Mesenchymal stem cell (in vitro differentiated cells and primary cell): ENCODE measurements at regions not wholly inside any gene's neighbourhood (a gene's known extent, or its start where the extent isn't known, plus 50 kb on each side); places are given as distances from the start of the nearest gene placed in this dataset.

Experiments
- DNase-seq: peaks from one replicate; pipeline ENCODE4 v3.0.0-alpha.2; 2013
- H2AFZ ChIP-seq: one replicate; pipeline ENCODE4 v1.6.1; 2013; ENCODE audit warnings: low read depth, mild to moderate bottlenecking, control low read depth, inconsistent platforms, low read length, moderate library complexity
- H2AK5ac ChIP-seq: 2 replicates; pipeline ENCODE4 v1.6.1; 2013; ENCODE audit warnings: low read length, moderate library complexity, mild to moderate bottlenecking, inconsistent platforms; ENCODE audit not compliant: severe bottlenecking
- H2BK120ac ChIP-seq: one replicate; pipeline ENCODE4 v1.6.1; 2013; ENCODE audit warnings: low read depth, mild to moderate bottlenecking, inconsistent platforms, low read length, moderate library complexity
- H2BK12ac ChIP-seq, 2 experiments: one replicate each; pipeline ENCODE4 v1.6.1; 2013; ENCODE audit warnings: inconsistent platforms in 2 of 2, low read length in 2 of 2, mild to moderate bottlenecking in 2 of 2, moderate library complexity in 2 of 2, control low read depth in 1 of 2
- H2BK15ac ChIP-seq: one replicate; pipeline ENCODE4 v1.6.1; 2013; ENCODE audit warnings: mild to moderate bottlenecking, low read depth, inconsistent platforms; ENCODE audit not compliant: poor library complexity, severe bottlenecking
- H2BK5ac ChIP-seq: 2 replicates; pipeline ENCODE4 v1.6.1; 2013; ENCODE audit warnings: low read depth, mild to moderate bottlenecking, low read length, control low read depth, inconsistent platforms; ENCODE audit not compliant: poor library complexity, severe bottlenecking
- H3K14ac ChIP-seq, 2 experiments: one replicate each; pipeline ENCODE4 v1.6.1; 2013; ENCODE audit warnings: inconsistent platforms in 2 of 2, low read length in 2 of 2, control low read depth in 1 of 2, mild to moderate bottlenecking in 1 of 2, moderate library complexity in 1 of 2
- H3K18ac ChIP-seq, 2 experiments: one replicate each; pipeline ENCODE4 v1.6.1; 2013; ENCODE audit warnings: inconsistent platforms in 2 of 2, low read length in 2 of 2, control low read depth in 1 of 2, low read depth in 1 of 2, mild to moderate bottlenecking in 1 of 2
- H3K23ac ChIP-seq, 2 experiments: one replicate each; pipeline ENCODE4 v1.6.1; 2013; ENCODE audit warnings: inconsistent platforms in 2 of 2, low read length in 2 of 2, mild to moderate bottlenecking in 2 of 2, moderate library complexity in 2 of 2, control low read depth in 1 of 2
- H3K27ac ChIP-seq: 2 replicates; pipeline ENCODE4 v1.5.1; 2013; ENCODE audit warnings: mild to moderate bottlenecking, moderate library complexity, low read length, control low read depth, inconsistent platforms; ENCODE audit not compliant: poor library complexity, severe bottlenecking
- H3K27me3 ChIP-seq, 2 experiments: 2 replicates each; pipeline versions ENCODE4 v1.6.1 to v1.7.0; 2013; ENCODE audit warnings: low read length in 2 of 2, mild to moderate bottlenecking in 2 of 2, moderate library complexity in 2 of 2, control low read depth in 1 of 2, inconsistent platforms in 1 of 2; ENCODE audit not compliant: control insufficient read depth in 1 of 2, insufficient read depth in 1 of 2
- H3K36me3 ChIP-seq, 2 experiments: 2 replicates each; pipeline versions ENCODE4 v1.6.1 to v1.7.0; 2013; ENCODE audit warnings: low read length in 2 of 2, control low read depth in 1 of 2, inconsistent platforms in 1 of 2, low read depth in 1 of 2, mild to moderate bottlenecking in 1 of 2; ENCODE audit not compliant: insufficient read depth in 2 of 2, control insufficient read depth in 1 of 2
- H3K4ac ChIP-seq, 2 experiments: one replicate each; pipeline ENCODE4 v1.6.1; 2013; ENCODE audit warnings: inconsistent platforms in 2 of 2, low read length in 2 of 2, mild to moderate bottlenecking in 2 of 2, moderate library complexity in 2 of 2, control low read depth in 1 of 2, low read depth in 1 of 2
- H3K4me1 ChIP-seq: 2 replicates; pipeline ENCODE4 v1.6.1; 2013; ENCODE audit warnings: low read depth, low read length, control low read depth; ENCODE audit not compliant: control insufficient read depth, insufficient read depth
- H3K4me2 ChIP-seq: 2 replicates; pipeline ENCODE4 v1.6.1; 2013; ENCODE audit warnings: low read length, mild to moderate bottlenecking, inconsistent platforms; ENCODE audit not compliant: poor library complexity, severe bottlenecking
- H3K4me3 ChIP-seq, 2 experiments: 2 replicates each; pipeline versions ENCODE4 v1.5.1 to v1.7.0; 2013; ENCODE audit warnings: low read length in 2 of 2, mild to moderate bottlenecking in 2 of 2, control low read depth in 1 of 2, low read depth in 1 of 2; ENCODE audit not compliant: insufficient read depth in 1 of 2
- H3K79me1 ChIP-seq: replicated peaks from 2 replicates; pipeline ENCODE4 v1.6.1; 2013; ENCODE audit warnings: mild to moderate bottlenecking, control low read depth, low read length, inconsistent platforms; ENCODE audit not compliant: poor library complexity, severe bottlenecking
- H3K9ac ChIP-seq: 2 replicates; pipeline ENCODE4 v1.7.0; 2013; ENCODE audit warnings: mild to moderate bottlenecking, low read length, moderate library complexity
- H3K9me3 ChIP-seq: 2 replicates; pipeline ENCODE4 v1.7.0; 2013; ENCODE audit warnings: mild to moderate bottlenecking, low read length; ENCODE audit not compliant: control insufficient read depth
- H4K8ac ChIP-seq: one replicate; pipeline ENCODE4 v1.6.1; 2013; ENCODE audit warnings: inconsistent platforms, mild to moderate bottlenecking, low read length, moderate library complexity
- H4K91ac ChIP-seq: one replicate; pipeline ENCODE4 v1.6.1; 2013; ENCODE audit warnings: mild to moderate bottlenecking, low read length, inconsistent platforms
- WGBS: methylation state at CpG from one replicate; pipeline ENCODE4 v1.1.7; 2013; ENCODE audit warnings: mixed read lengths; 5-methylcytosine and 5-hydroxymethylcytosine counted together

DNA sequence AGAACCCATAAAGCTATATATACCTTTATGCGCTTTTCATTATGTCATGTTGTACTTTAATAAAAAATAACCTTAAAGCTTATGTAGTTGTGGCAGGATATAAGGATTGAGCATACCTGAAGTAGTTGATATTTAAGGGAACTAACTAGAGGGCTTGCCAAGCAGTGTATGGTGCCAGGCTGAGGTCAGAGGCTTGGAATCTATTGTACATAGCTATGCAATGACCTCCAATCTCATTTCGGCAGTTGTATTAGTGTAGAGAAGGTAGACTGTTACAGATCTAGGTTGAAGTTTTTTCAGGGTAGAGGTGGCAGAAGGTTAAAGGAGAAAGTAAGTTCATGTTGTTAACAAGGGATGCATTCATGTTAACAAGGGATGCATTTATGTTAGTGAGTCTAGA, 397.7 kb upstream of the HS3ST5 start:
- H2AFZ ChIP-seq, result no peak overlapping the region
- H4K91ac ChIP-seq, result no peak overlapping the region
- H3K36me3 ChIP-seq, result no peaks in the 10 kb centered on the region
- H3K4me3 ChIP-seq, result no peak overlapping the region
- no peak overlapping the region for H2BK15ac ChIP-seq
- H3K18ac ChIP-seq, result no peak overlapping the region
- no peaks in the 10 kb centered on the region for H3K79me1 ChIP-seq
- H2AK5ac ChIP-seq, result no peak overlapping the region
- DNase-seq, result no peak
- peak overlapping the region; percentile 54 for H3K27ac ChIP-seq
- no peak overlapping the region for H3K14ac ChIP-seq
- H3K9me3 ChIP-seq, result no peaks in the 10 kb centered on the region
- no peak overlapping the region for H2BK120ac ChIP-seq
- H3K4ac ChIP-seq, result no peak overlapping the region
- H3K4me1 ChIP-seq, result no peaks in the 10 kb centered on the region
- H4K8ac ChIP-seq, result no peak overlapping the region
- no peak overlapping the region for H2BK12ac ChIP-seq
- H2BK5ac ChIP-seq, result no peak overlapping the region
- H3K9ac ChIP-seq, result no peak overlapping the region
- no peak overlapping the region for H3K23ac ChIP-seq
- 74% methylated on average over 1 of the region's 2 CpGs for WGBS
- no peaks in the 10 kb centered on the region for H3K27me3 ChIP-seq
- H3K4me2 ChIP-seq, result no peak overlapping the region

DNA sequence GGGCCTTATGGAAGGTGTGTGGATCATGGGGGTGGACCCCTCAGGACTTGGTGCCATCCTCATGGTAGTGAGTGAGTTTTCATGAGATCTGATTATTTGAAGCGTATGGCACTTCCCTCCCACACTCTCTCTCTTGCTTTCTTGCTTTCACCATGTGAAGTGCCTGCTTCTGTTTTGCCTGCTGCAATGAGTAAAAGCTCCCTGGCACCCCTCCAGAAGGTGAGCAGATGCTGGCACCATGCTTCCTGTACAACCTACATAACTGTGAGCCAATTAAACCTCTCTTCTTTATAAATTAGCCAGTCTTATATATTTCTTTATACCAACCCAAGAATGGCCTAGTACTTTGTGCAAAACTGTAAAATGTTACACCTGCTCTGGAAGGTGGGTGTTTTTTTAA, 396.8 kb upstream of the HS3ST5 start:
- Histone ChIP-seq H3K36me3 (no peaks in the 10 kb centered on the region), H3K9me3 (no peaks in the 10 kb centered on the region), H3K14ac (no peak overlapping the region), H3K27ac (no peak overlapping the region), H3K23ac (no peak overlapping the region), H3K4ac (no peak overlapping the region), H3K4me3 (no peak overlapping the region), H3K4me1 (no peaks in the 10 kb centered on the region), H2AFZ (no peak overlapping the region), H2BK5ac (no peak overlapping the region), H3K79me1 (no peaks in the 10 kb centered on the region), H4K91ac (no peak overlapping the region), H3K27me3 (no peaks in the 10 kb centered on the region), H3K9ac (no peak overlapping the region), H2BK120ac (no peak overlapping the region), H2BK12ac (no peak overlapping the region), H2AK5ac (peak overlapping the region; percentile 9), H3K4me2 (no peak overlapping the region), H2BK15ac (no peak overlapping the region), H4K8ac (no peak overlapping the region), H3K18ac (no peak overlapping the region)
- no peak for DNase-seq
- 100% methylated on average over 1 of the region's 1 CpG for WGBS

DNA sequence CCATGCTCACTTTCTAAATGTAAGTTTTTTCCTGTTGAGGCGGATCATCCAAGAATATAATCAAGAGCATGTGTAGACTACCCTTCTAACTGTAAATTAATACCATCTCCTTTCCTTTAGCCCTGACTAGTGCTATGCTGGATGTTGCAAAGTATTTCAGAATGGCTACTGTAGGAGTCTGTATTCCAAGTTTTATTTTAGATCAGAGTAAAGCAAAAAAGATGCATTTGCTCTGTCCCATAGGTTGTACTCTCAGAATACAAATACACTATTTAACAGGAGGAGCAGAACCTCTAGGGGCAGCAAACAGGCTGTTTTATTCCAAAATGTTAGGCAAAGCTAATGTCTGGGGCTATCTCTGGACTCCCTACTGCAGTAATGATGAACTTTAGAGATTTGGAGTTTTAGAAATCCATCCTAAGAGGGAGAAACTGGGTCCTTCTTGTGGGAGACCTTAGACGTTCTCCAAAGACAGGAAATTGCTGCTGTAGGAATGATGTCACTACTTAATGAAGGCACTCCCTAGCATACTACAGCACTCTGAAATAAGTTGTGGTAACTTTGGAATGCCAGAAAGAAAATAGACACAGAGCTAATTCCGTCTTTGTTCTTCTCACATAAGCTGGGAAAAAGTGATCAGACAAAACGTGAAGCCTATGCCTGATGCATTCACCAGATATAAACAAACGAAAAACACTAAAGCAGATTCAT, 392.4 kb upstream of the HS3ST5 start:
- Histone ChIP-seq H3K27me3 (no peaks in the 10 kb centered on the region), H2BK15ac (no peak overlapping the region), H2AFZ (no peak overlapping the region), H3K4me3 (peak overlapping the region in 1 of 2 experiments; percentile 6), H3K27ac (peak overlapping the region; percentile 25), H3K4me2 (no peak overlapping the region), H4K8ac (no peak overlapping the region), H2BK5ac (no peak overlapping the region), H3K9me3 (no peaks in the 10 kb centered on the region), H2BK12ac (no peak overlapping the region), H4K91ac (no peak overlapping the region), H3K4ac (no peak overlapping the region), H3K36me3 (no peaks in the 10 kb centered on the region), H3K9ac (peak overlapping the region; percentile 33), H3K4me1 (no peaks in the 10 kb centered on the region), H3K23ac (no peak overlapping the region), H2BK120ac (no peak overlapping the region), H3K18ac (no peak overlapping the region), H3K79me1 (no peaks in the 10 kb centered on the region), H3K14ac (no peak overlapping the region), H2AK5ac (no peak overlapping the region)
- DNase-seq, result peak; percentile 63
- 6% methylated on average over 2 of the region's 5 CpGs for WGBS

DNA sequence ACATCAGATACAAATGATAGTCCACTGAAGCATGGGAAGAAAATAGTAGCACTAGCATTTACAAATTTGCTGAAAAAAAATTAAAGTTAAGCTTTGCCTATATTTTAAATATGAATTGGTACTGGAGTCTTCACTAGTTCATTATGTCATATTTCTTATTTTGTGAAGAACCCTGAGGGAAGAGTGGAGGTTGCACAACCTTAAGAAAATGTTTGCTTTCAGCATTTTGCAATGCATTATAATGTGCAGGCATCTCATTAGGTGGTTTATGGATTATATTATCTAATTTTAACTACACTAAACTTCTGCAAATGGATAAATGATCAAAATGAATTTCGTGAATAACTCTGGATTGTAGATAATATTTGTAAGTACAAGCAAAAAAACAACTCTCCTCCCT, 390.8 kb upstream of the HS3ST5 start:
- Histone ChIP-seq H2BK15ac (no peak overlapping the region), H2AFZ (no peak overlapping the region), H3K4me3 (no peak overlapping the region), H3K4me2 (no peak overlapping the region), H4K91ac (no peak overlapping the region), H2BK120ac (no peak overlapping the region), H3K27ac (no peak overlapping the region), H3K14ac (no peak overlapping the region), H3K27me3 (no peaks in the 10 kb centered on the region), H3K36me3 (no peaks in the 10 kb centered on the region), H3K4me1 (no peaks in the 10 kb centered on the region), H2BK5ac (no peak overlapping the region), H3K4ac (no peak overlapping the region), H4K8ac (no peak overlapping the region), H3K9me3 (no peaks in the 10 kb centered on the region), H2AK5ac (no peak overlapping the region), H3K9ac (no peak overlapping the region), H3K79me1 (no peaks in the 10 kb centered on the region), H3K23ac (no peak overlapping the region), H2BK12ac (no peak overlapping the region), H3K18ac (no peak overlapping the region)
- DNase-seq, result no peak
- WGBS, result no CpG with 5 or more reads among the region's 1 CpG
